Colon (tissue), 2 donors: ENCODE measurements at regions not wholly inside any gene's neighbourhood (a gene's known extent, or its start where the extent isn't known, plus 50 kb on each side); places are given as distances from the start of the nearest gene placed in this dataset.
"Not testable (repeated sequence)": the region's sequence is repeated elsewhere in the genome, so short reads cannot be mapped to it uniquely, and the experiment has no call there.

Experiments used
- FAIRE-seq: peaks from 2 replicates; lab custom pipeline; 2012; peaks lifted over from hg19 to GRCh38; lab: Jason Lieb, UNC
- donor health status: control.
- donor health status: control.

- no peak for FAIRE-seq
These were observed 478.0 kb downstream of the PID1 start for GRCh38 chr2:228793116-228793515.

DNA sequence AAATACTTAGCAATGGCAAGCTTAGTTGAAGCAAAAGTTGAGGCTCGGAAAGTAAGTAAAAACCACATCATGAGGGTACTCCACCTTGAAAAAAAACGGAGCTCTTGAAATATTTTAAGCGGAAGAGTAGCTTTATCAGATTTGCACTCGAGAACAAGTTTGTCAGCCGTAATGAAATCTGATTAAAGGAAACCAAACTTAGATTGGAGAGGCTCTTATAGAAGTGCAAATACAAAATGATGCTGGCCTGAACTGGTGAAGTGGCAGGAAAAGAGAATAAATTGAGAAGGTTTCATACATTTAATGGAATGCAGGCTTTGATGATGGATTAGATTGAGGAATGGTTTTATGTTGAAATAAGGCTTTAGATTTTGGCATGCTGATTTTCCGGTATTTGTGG, 484.2 kb downstream of the PID1 start:
- FAIRE-seq: no peak

DNA sequence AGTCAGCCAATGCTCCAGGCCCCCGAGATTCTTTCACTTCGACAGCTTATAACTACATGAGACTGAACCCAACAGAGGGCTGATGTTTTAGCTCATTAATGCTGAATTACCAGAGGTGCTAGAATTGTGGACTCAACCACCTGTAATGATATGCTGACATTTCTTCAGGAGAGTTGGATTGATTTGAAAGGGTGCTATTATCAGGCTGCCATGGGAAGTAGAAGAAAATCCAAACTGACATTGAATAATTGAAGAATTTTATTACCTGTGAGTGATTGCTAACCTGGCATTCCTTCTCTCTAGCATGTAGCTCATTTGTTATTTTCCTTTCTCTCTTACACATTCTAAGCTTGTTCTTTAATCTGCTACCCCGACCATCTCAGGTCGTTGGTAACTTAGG, 488.8 kb downstream of the PID1 start:
- FAIRE-seq: no peak

DNA sequence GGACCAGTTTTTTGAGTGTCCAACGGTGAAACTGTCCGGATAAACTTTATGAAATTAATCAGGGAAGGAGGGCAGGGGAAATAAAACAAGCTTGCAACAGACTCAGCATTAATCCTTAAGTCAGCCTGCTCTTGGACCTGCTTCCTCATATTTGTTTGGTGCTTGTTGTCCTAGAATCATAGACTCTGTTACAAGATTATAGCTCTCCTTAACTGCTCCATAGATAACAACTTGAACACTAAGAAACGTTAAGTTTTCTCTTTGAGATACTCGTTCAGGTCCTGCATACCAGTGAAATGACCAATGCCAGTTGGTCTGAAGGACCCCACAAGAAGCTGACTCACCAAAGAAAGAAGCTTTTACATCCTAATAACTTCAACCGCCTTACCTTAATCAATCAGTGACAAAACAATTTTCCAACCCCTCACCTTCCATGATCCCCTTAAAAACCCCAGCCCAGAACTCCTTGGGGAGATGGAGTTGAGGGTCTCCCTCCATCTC, 493.2 kb downstream of the PID1 start:
- FAIRE-seq: no peak

- no peak for FAIRE-seq
These were observed 496.5 kb downstream of the PID1 start for GRCh38 chr2:228774548-228774947.

- FAIRE-seq: no peak
These were observed 499.3 kb downstream of the PID1 start for GRCh38 chr2:228771774-228772173.

DNA sequence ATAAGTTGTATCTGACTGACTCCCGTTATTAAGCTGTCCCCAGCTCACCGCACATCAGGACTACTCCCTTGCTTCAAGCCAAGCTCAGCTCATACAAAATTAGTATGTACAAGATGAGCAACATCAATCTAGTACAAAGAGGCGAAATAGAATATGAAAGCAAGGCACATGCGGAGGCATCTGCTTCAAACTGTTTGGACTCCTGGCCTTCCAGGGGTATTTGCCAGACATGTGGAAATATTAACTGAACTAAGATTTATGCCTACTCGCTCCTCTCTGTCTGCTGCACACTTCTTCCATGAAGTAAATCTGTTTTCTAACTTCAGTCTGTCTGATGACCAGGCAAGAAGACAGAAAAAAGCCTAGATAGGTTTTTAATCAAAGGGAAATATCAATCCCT, 499.8 kb downstream of the PID1 start:
- no peak for FAIRE-seq

DNA sequence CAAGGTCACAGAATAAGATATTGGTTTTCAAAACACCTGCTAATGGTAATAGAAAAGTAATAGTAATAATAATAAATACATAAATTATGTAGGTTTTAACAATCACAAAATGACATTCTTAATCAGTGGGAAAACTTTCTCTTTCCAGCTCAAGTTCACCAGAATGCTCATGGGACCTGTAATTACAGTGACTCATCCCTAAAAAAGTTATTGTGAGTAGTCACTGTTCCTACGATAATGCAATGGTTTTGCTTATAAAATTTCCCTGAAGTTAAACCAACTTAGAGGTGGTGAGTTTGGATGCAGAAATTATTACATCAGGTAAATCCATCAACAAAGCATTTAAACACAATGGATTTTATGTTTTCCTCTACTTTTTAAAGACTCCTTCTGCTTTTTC, 502.3 kb downstream of the PID1 start:
- no peak for FAIRE-seq

GRCh38 chr2:228768141-228768540, 502.9 kb downstream of the PID1 start:
- FAIRE-seq: not testable (repeated sequence)

DNA sequence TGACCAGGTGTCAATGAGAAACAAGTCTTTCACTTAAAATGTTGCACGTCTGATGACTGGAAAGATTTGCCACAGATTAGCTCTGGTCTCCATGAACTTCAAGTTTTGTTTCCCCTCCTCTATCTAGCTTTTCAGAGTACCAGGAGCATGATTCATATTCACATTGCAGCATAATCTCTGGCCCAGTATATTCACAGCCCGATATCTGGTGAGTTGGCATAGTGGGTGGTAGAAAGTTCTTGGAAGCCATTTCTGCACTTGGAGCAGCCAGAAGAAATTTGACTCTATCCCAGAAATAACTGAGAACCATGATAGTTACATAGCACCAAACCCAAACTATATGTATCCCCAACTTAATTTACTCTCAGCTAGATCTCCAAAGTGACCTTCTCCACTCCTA, 503.9 kb downstream of the PID1 start:
- FAIRE-seq: no peak

DNA sequence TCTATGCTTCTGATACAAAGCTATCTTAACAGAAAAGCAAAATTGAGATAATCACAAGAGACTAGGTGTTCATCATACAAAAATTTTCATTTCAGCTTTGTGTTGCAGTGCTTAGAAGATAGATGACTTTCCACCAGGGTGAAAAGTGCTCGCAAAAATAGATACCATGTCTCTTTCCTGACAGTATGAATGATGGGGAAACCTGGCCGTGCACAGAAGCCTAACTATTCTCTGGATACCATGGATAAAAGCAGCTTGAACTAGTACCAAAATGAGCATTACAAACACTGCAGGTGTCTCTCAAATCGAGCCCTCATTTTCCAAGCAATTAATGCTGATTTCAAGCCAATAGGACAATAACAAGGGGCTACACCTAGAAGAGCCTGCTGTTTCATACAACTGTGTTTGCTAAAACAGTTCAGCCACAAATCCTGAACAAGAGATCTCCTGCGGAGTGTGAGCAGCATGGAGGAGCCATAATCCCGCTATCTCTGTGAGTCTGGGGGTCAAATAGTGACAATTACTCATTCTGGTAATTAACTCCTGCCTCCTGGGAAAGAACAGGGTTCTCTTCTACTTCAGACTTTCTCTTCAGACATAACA, 507.6 kb downstream of the PID1 start:
- FAIRE-seq: no peak

GRCh38 chr2:228762565-228762964, 508.5 kb downstream of the PID1 start:
- FAIRE-seq: no peak

GRCh38 chr2:228755661-228756060, 515.4 kb downstream of the PID1 start:
- not testable (repeated sequence) for FAIRE-seq

DNA sequence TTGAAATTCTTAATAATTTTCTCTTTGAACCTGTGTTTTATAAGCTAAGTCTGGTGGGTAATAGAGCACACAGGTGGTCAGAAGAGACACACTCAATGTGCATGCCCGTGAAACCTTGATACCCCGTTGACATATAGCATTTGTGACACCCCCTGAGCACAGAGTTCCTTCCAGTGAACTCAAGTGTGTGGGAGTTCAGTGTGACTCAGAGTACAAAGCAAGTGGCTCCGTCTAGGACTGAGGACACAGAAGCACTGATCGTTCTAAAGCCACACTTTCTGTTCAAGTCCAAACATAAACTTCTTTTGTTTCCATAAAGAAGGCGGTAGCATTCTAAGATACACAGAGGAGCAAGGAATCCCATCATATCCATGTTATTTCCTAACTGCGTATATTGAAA, 523.6 kb downstream of the PID1 start:
- no peak for FAIRE-seq

GRCh38 chr2:228738671-228739380, 532.3 kb downstream of the PID1 start:
- FAIRE-seq: no peak

- FAIRE-seq: no peak
These were observed 535.4 kb downstream of the PID1 start for GRCh38 chr2:228735697-228736096.

- FAIRE-seq: no peak
These were observed 539.6 kb downstream of the PID1 start for GRCh38 chr2:228731517-228731916.

DNA sequence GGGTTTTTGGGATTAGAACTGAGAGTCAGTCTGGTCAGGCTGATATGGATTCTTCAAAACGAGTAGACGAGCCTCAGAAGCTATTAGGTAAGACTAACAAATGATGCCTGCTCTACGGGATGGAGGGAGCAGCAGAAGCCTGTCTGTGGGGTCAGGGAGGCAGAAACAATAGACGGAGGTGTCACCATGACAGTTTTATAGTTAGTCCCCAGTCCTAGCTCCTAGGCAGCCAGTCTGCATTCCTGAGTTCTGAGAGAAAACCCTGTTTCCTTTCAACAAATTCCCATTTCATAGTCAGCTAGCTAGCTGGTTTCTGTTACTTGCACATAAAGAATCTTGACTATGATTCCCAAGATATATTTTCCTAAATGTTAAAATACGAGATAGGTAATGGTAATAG, 542.1 kb downstream of the PID1 start:
- FAIRE-seq: no peak

DNA sequence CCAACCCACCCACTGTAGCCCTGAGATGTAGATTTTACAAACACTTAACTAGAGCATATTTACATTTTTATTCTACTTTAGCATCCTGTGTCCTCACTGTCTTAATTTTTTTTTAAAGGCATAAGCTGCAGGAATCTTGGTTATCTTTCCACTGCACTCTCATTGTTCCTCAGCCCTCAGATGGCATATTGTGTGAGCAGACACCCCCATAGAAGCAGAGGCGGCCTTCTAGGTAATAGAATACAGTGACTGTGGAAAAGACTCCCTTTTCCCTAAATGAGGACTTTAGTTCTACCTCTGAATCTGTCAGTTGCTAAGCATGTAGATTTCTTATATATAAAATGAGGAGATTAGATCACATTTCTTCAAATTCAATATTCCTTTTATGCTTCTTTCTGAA, 543.5 kb upstream of the SPHKAP start:
- FAIRE-seq: no peak

GRCh38 chr2:228723599-228723998, 542.1 kb upstream of the SPHKAP start:
- FAIRE-seq: no peak

GRCh38 chr2:228722311-228722710, 540.8 kb upstream of the SPHKAP start:
- no peak for FAIRE-seq

GRCh38 chr2:228720895-228721294, 539.4 kb upstream of the SPHKAP start:
- FAIRE-seq: no peak

GRCh38 chr2:228709788-228710371, 528.4 kb upstream of the SPHKAP start:
- FAIRE-seq: no peak

DNA sequence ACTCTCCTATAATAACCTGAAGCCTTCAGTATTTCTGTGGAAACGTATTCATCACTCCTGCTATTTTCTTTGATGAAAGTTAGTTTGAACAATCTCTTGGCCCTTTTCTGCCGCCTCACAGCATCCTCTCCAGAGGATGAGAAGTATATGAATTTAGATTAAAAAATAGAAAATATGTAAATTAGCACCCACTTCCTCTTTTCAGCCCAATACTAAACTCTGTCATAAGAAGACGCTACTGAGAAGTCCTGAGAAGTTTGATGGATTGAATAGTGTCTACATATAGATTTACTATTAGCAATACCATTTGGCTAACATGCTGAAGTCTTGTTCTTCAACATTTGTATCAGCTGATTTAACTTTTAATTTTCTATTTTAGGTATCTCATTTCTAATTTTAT, 526.4 kb upstream of the SPHKAP start:
- no peak for FAIRE-seq
